AG04450 (cell line): ENCODE measurements at regions not wholly inside any gene's neighbourhood (a gene's known extent, or its start where the extent isn't known, plus 50 kb on each side); places are given as distances from the start of the nearest gene placed in this dataset.
"Not testable (repeated sequence)": the region's sequence is repeated elsewhere in the genome, so short reads cannot be mapped to it uniquely, and the experiment has no call there.

ENCODE experiments used
- CTCF ChIA-PET: fragments of 300-600, 350-600 bp; formaldehyde crosslinking; extraction: SDS; loops from one replicate; lab custom pipeline; 2022; ENCODE audit warnings: antibody characterized with exemption, inconsistent platforms; lab: Charles Lee
- POLR2A ChIA-PET: fragments of 350-600 bp; formaldehyde crosslinking; extraction: SDS; loops from one replicate; lab custom pipeline; 2021; ENCODE audit warnings: antibody characterized with exemption, inconsistent platforms; lab: Yijun Ruan, JAX
- DNase-seq: peaks from one replicate; pipeline ENCODE4 v3.0.0-alpha.2; 2011; ENCODE audit warnings: low read depth, low spot score
- H3K27ac ChIP-seq: one replicate; pipeline ENCODE4 v1.5.1; 2012; ENCODE audit warnings: low read depth, low read length, control low read depth
- H3K27me3 ChIP-seq: one replicate; pipeline ENCODE4 v1.6.0; 2012; ENCODE audit warnings: low read length; ENCODE audit not compliant: control insufficient read depth, insufficient read depth
- H3K4me3 ChIP-seq: 2 replicates; pipeline ENCODE4 v1.5.1; 2011; ENCODE audit warnings: mild to moderate bottlenecking, low read depth, low read length, control low read depth
- H3K9me3 ChIP-seq: 2 replicates; pipeline ENCODE4 v1.5.1; 2012; ENCODE audit warnings: low read length; ENCODE audit not compliant: control insufficient read depth, insufficient read depth
- TF ChIP-seq, protein P1 (sequence below): IDR thresholded peaks from 2 replicates; pipeline ENCODE4 v1.5.1; 2011; ENCODE audit warnings: low read depth, low read length, control low read depth, inconsistent platforms

DNA sequence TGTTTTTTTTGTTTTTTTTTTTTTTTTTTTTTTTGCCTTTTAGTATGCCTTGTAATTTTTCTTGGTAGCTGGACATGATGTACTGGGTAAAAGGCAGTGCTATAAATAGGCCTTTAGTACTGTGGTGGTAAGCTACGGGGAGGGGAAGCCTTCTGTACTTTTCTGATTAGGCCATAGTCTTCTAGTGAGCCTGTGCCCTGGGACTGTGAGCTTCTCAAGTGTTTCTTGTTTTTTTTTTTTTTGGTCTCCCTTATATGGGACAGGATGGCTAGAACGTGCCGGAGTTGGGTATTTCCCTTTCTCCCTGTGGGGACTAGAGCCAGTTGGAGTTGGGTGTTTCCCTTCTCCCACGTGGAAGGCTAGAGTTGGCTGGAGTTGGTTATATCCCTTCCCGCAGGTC lies 59.4 kb upstream of the PRELID3B start:
- no peak for DNase-seq
- H3K4me3 ChIP-seq: no peak overlapping the region
- no peaks in the 10 kb centered on the region for H3K9me3 ChIP-seq
- ChIA-PET CTCF (interaction anchor here (0.9 kb wide), 1 partner anchor 14 kb away, joined by 11 read pairs; no protein-coding TSS in a partner anchor), POLR2A (no interaction called here)
- TF ChIP-seq, protein P1, sequence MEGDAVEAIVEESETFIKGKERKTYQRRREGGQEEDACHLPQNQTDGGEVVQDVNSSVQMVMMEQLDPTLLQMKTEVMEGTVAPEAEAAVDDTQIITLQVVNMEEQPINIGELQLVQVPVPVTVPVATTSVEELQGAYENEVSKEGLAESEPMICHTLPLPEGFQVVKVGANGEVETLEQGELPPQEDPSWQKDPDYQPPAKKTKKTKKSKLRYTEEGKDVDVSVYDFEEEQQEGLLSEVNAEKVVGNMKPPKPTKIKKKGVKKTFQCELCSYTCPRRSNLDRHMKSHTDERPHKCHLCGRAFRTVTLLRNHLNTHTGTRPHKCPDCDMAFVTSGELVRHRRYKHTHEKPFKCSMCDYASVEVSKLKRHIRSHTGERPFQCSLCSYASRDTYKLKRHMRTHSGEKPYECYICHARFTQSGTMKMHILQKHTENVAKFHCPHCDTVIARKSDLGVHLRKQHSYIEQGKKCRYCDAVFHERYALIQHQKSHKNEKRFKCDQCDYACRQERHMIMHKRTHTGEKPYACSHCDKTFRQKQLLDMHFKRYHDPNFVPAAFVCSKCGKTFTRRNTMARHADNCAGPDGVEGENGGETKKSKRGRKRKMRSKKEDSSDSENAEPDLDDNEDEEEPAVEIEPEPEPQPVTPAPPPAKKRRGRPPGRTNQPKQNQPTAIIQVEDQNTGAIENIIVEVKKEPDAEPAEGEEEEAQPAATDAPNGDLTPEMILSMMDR: no peak
- H3K27me3 ChIP-seq: peaks cover 6% of the 10 kb centered on the region
- no peak overlapping the region for H3K27ac ChIP-seq

GRCh38 chr20:59099864-59100263 lies 57.3 kb upstream of the PRELID3B start:
- H3K27me3 ChIP-seq, POLR2A ChIA-PET, H3K9me3 ChIP-seq, CTCF ChIA-PET, H3K4me3 ChIP-seq, H3K27ac ChIP-seq, DNase-seq: not testable (repeated sequence)

- TF ChIP-seq, protein P1: no peak
- Histone ChIP-seq H3K27me3 (peaks cover 7% of the 10 kb centered on the region), H3K9me3 (no peaks in the 10 kb centered on the region), H3K27ac (no peak overlapping the region), H3K4me3 (no peak overlapping the region)
- ChIA-PET CTCF (interaction anchor here (0.7 to 1.2 kb wide), 2 partner anchors 7 to 9 kb away, joined by 3 to 9 read pairs; no protein-coding TSS in a partner anchor), POLR2A (no interaction called here)
- DNase-seq: no peak
Measured at GRCh38 chr20:59095140-59095539, 52.6 kb upstream of the PRELID3B start.

- Histone ChIP-seq H3K27me3 (peaks cover 9% of the 10 kb centered on the region), H3K9me3 (no peaks in the 10 kb centered on the region), H3K4me3 (no peak overlapping the region), H3K27ac (no peak overlapping the region)
- TF ChIP-seq, protein P1: no peak
- DNase-seq: no peak
- ChIA-PET CTCF (interaction anchor here (0.7 kb wide), 1 partner anchor 10 kb away, joined by 3 read pairs; no protein-coding TSS in a partner anchor), POLR2A (no interaction called here)
Measured at GRCh38 chr20:59094576-59094975, 52.0 kb upstream of the PRELID3B start.
